Stimulated activated naive CD8-positive, alpha-beta T cell treated with anti-CD3 and anti-CD28 coated beads, Interleukin-15, Interleukin-2, amounts not matched to agents 100 ng/mL and 50 ng/mL, for 24 hours (primary cell): ENCODE measurements at regions not wholly inside any gene's neighbourhood (a gene's known extent, or its start where the extent isn't known, plus 50 kb on each side); places are given as distances from the start of the nearest gene placed in this dataset.

ENCODE experiments used
- H3K27ac Mint-ChIP-seq: one replicate; pipeline ENCODE4 v1.8.0; 2021; ENCODE audit warnings: mild to moderate bottlenecking, mixed read lengths
- H3K27me3 Mint-ChIP-seq: one replicate; pipeline ENCODE4 v1.8.0; 2021; ENCODE audit warnings: mixed read lengths
- H3K36me3 Mint-ChIP-seq: one replicate; pipeline ENCODE4 v1.8.0; 2021; ENCODE audit warnings: low read depth, mixed read lengths
- H3K4me1 Mint-ChIP-seq: one replicate; pipeline ENCODE4 v1.8.0; 2021; ENCODE audit warnings: low read depth, mixed read lengths
- H3K4me3 Mint-ChIP-seq: one replicate; pipeline ENCODE4 v1.8.0; 2021; ENCODE audit warnings: mild to moderate bottlenecking, mixed read lengths
- H3K9me3 Mint-ChIP-seq: one replicate; pipeline ENCODE4 v1.8.0; 2021; ENCODE audit warnings: mixed read lengths

DNA sequence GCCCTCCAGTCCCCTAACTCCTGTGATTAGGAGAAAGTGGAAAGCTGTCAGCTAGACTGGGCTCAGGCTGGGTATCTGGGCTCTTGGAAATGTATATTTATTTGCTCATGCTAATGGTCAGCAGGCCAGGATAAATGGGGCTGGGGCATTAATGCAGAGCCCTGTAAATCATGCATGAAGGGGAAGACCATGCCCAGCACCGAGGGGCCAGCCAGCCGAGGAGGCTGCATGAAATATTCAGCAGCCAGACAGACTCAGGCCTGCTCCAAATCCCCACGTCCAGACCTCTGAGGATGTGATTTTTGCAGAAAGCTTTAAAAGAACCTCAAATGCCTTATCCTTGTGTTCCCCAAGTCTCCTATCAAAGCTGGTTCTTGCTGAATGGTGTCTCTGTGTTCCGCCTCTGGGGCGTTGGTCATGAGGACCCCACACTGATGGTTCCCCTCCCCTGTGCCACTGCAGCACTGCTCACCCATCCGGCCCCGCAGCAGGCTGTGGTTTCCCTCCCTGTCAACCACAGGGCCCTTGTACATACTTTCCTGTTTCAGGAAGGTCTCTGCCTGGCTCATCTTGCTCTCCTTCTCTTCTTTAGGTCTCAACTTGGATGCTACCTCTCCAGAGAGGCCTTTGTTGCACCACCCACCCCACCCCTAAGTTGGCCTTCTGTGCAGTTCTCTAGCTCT lies 358.4 kb downstream of the CDH26 start:
- H3K9me3 Mint-ChIP-seq: no peaks in the 10 kb centered on the region
- H3K27me3 Mint-ChIP-seq: no peaks in the 10 kb centered on the region
- H3K4me3 Mint-ChIP-seq: no peak overlapping the region
- no peak overlapping the region for H3K27ac Mint-ChIP-seq
- H3K4me1 Mint-ChIP-seq: no peaks in the 10 kb centered on the region
- no peaks in the 10 kb centered on the region for H3K36me3 Mint-ChIP-seq

GRCh38 chr20:60317401-60317800 lies 359.2 kb downstream of the CDH26 start:
- Mint-ChIP-seq H3K9me3 (no peaks in the 10 kb centered on the region), H3K4me1 (no peaks in the 10 kb centered on the region), H3K4me3 (no peak overlapping the region), H3K27ac (no peak overlapping the region), H3K36me3 (no peaks in the 10 kb centered on the region), H3K27me3 (no peaks in the 10 kb centered on the region)

- Mint-ChIP-seq H3K4me1 (no peaks in the 10 kb centered on the region), H3K9me3 (no peaks in the 10 kb centered on the region), H3K27ac (no peak overlapping the region), H3K27me3 (no peaks in the 10 kb centered on the region), H3K36me3 (no peaks in the 10 kb centered on the region), H3K4me3 (no peak overlapping the region)
These were observed 363.4 kb downstream of the CDH26 start for GRCh38 chr20:60321601-60322000.

- Mint-ChIP-seq H3K36me3 (no peaks in the 10 kb centered on the region), H3K27me3 (no peaks in the 10 kb centered on the region), H3K9me3 (no peaks in the 10 kb centered on the region), H3K4me1 (no peaks in the 10 kb centered on the region), H3K4me3 (no peak overlapping the region), H3K27ac (no peak overlapping the region)
These were observed 368.6 kb downstream of the CDH26 start for GRCh38 chr20:60326821-60327220.

- H3K4me1 Mint-ChIP-seq: no peaks in the 10 kb centered on the region
- no peaks in the 10 kb centered on the region for H3K9me3 Mint-ChIP-seq
- no peaks in the 10 kb centered on the region for H3K27me3 Mint-ChIP-seq
- H3K27ac Mint-ChIP-seq: no peak overlapping the region
- H3K36me3 Mint-ChIP-seq: no peaks in the 10 kb centered on the region
- no peak overlapping the region for H3K4me3 Mint-ChIP-seq
These were observed 369.9 kb downstream of the CDH26 start for GRCh38 chr20:60327971-60328660.

- Mint-ChIP-seq H3K27ac (no peak overlapping the region), H3K36me3 (no peaks in the 10 kb centered on the region), H3K27me3 (no peaks in the 10 kb centered on the region), H3K4me3 (no peak overlapping the region), H3K9me3 (no peaks in the 10 kb centered on the region), H3K4me1 (no peaks in the 10 kb centered on the region)
These were observed 372.2 kb downstream of the CDH26 start for GRCh38 chr20:60330461-60330860.

DNA sequence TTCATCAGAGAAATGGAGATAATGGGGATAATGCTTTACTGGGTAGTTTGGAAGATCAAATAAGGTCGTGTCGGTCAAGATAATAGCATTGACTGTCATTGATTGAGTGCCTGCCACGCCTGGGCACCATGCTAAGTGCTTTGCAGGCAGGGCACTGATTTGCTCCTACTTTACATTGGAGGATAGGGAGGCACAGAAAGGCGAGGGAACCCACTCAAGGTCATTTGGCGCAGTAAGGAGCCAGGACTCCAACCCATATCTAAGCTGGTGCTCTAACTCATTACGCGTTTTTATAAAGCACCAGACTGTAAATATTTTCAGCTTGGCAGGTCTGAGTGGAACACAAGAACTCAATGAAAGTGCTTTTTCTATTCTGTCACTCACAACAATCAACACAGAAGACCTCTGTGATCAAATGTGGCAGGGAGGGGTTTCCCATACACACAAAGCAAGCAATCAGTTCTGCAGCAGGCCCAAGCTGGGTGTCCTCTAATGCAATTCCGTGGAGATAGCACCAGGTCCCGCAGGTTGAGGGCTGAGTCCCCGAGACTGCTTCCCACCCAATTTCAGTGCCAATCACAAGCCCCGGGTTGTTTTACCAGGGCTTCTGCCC lies 373.6 kb downstream of the CDH26 start:
- Mint-ChIP-seq H3K4me3 (no peak overlapping the region), H3K36me3 (no peaks in the 10 kb centered on the region), H3K4me1 (no peaks in the 10 kb centered on the region), H3K27me3 (peaks cover 3% of the 10 kb centered on the region), H3K27ac (no peak overlapping the region), H3K9me3 (no peaks in the 10 kb centered on the region)

GRCh38 chr20:60332523-60332922 lies 374.3 kb downstream of the CDH26 start:
- Mint-ChIP-seq H3K27ac (no peak overlapping the region), H3K27me3 (peaks cover 3% of the 10 kb centered on the region), H3K4me1 (no peaks in the 10 kb centered on the region)

DNA sequence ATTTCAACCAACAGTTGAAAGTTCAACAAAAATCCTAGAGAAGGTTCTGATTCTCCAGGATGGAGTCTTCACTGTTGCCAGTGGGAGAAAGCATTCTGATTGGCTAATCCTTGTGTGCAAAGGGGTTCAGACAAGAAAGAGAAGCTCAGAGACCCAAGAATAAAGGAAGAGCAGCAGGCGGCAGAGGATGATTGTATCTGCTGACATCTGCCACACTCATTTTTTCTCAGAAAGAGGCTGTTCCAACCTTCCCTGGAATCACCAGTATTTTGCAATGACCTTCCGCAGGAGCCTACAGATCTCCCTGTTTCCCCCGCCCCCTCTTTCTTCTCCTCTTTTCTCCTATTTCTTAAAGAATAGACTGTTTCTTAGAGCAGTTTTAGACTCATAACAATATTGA lies 376.7 kb downstream of the CDH26 start:
- Mint-ChIP-seq H3K27me3 (peaks cover 3% of the 10 kb centered on the region), H3K36me3 (no peaks in the 10 kb centered on the region), H3K4me1 (no peaks in the 10 kb centered on the region), H3K9me3 (no peaks in the 10 kb centered on the region), H3K27ac (no peak overlapping the region), H3K4me3 (no peak overlapping the region)

More at GRCh38 chr20:60332523-60332922, 374.3 kb downstream of the CDH26 start:
- Mint-ChIP-seq H3K4me3 (no peak overlapping the region), H3K9me3 (no peaks in the 10 kb centered on the region), H3K36me3 (no peaks in the 10 kb centered on the region)

- H3K36me3 Mint-ChIP-seq: no peaks in the 10 kb centered on the region
- H3K27me3 Mint-ChIP-seq: peaks cover 3% of the 10 kb centered on the region
- no peak overlapping the region for H3K27ac Mint-ChIP-seq
- no peak overlapping the region for H3K4me3 Mint-ChIP-seq
- H3K9me3 Mint-ChIP-seq: no peaks in the 10 kb centered on the region
- H3K4me1 Mint-ChIP-seq: no peaks in the 10 kb centered on the region
These were observed 380.3 kb downstream of the CDH26 start for GRCh38 chr20:60338556-60338955.

GRCh38 chr20:60339738-60340137 lies 381.5 kb downstream of the CDH26 start:
- Mint-ChIP-seq H3K4me3 (no peak overlapping the region), H3K27ac (no peak overlapping the region), H3K36me3 (no peaks in the 10 kb centered on the region), H3K27me3 (peaks cover 3% of the 10 kb centered on the region), H3K9me3 (no peaks in the 10 kb centered on the region), H3K4me1 (no peaks in the 10 kb centered on the region)

- no peak overlapping the region for H3K27ac Mint-ChIP-seq
- H3K4me1 Mint-ChIP-seq: no peaks in the 10 kb centered on the region
- no peaks in the 10 kb centered on the region for H3K36me3 Mint-ChIP-seq
- H3K4me3 Mint-ChIP-seq: no peak overlapping the region
- H3K9me3 Mint-ChIP-seq: no peaks in the 10 kb centered on the region
- H3K27me3 Mint-ChIP-seq: peaks cover 3% of the 10 kb centered on the region
These were observed 382.0 kb downstream of the CDH26 start for GRCh38 chr20:60340232-60340631.

GRCh38 chr20:60341062-60341461 lies 382.8 kb downstream of the CDH26 start:
- no peak overlapping the region for H3K27ac Mint-ChIP-seq
- H3K4me3 Mint-ChIP-seq: no peak overlapping the region

DNA sequence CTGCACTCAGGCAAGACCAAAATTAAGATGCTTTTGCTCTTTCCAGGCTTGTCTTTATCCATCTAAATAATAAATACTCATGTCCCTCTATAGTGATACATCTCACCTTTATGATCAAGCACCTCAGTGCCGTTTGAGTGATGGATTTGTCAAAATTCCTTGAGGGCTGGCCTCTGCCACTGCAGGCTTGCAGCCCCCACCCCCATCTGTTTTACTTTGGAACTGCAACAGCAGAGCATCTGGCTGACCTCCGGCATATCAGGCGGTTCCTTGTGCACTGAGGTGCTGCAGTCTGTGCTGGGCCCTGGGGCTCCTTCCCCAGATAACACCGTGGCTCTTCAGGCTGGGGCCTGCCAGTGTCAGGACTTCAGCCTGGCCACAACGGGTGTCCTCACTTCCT lies 386.9 kb downstream of the CDH26 start:
- Mint-ChIP-seq H3K4me3 (no peak overlapping the region), H3K9me3 (no peaks in the 10 kb centered on the region), H3K36me3 (no peaks in the 10 kb centered on the region), H3K27ac (no peak overlapping the region), H3K4me1 (no peaks in the 10 kb centered on the region), H3K27me3 (no peaks in the 10 kb centered on the region)

More at GRCh38 chr20:60341062-60341461, 382.8 kb downstream of the CDH26 start:
- peaks cover under 1% of the 10 kb centered on the region for H3K27me3 Mint-ChIP-seq
- no peaks in the 10 kb centered on the region for H3K4me1 Mint-ChIP-seq
- H3K9me3 Mint-ChIP-seq: no peaks in the 10 kb centered on the region
- no peaks in the 10 kb centered on the region for H3K36me3 Mint-ChIP-seq

- Mint-ChIP-seq H3K4me1 (no peaks in the 10 kb centered on the region), H3K27me3 (no peaks in the 10 kb centered on the region), H3K36me3 (no peaks in the 10 kb centered on the region), H3K27ac (no peak overlapping the region), H3K4me3 (no peak overlapping the region), H3K9me3 (no peaks in the 10 kb centered on the region)
These were observed 391.2 kb downstream of the CDH26 start for GRCh38 chr20:60349418-60349817.
